Spleen (tissue), 7 donors: ENCODE measurements at regions not wholly inside any gene's neighbourhood (a gene's known extent, or its start where the extent isn't known, plus 50 kb on each side); places are given as distances from the start of the nearest gene placed in this dataset.

Experiments used
- CTCF ChIP-seq, 11 experiments: fragments of 200-600 bp in 7 of 11; fragments of 450-650 bp in 4 of 11; sonication (generic) in 4 of 11; IDR thresholded peaks in 8 of 11; conservative IDR thresholded peaks in 3 of 11; 1 replicate in 7 of 11; 2 replicates in 4 of 11; pipeline versions ENCODE4 v1.4.0 to v1.8.0; 2016 to 2021; ENCODE audit warnings: antibody characterized with exemption in 11 of 11, inconsistent platforms in 4 of 11, mild to moderate bottlenecking in 1 of 11
- POLR2A ChIP-seq, 3 donors: fragments of 450-650 bp; IDR thresholded peaks; one replicate each; pipeline ENCODE4 v1.5.1; 2017; ENCODE audit warnings: antibody characterized with exemption in 3 of 3, mild to moderate bottlenecking in 1 of 3
- POLR2AphosphoS5 ChIP-seq, 3 donors: sonication (generic); formaldehyde crosslinking; IDR thresholded peaks; one replicate each; pipeline ENCODE4 v1.5.1; 2017; ENCODE audit warnings: antibody characterized with exemption in 3 of 3
- donor health status: DM: no; HTN: no; CAD: no; lungs with moderate emphysema.
- donor health status: DM: no; HTN: no; CAD: no.
- donor health status: DM: no; HTN: no; CAD: no.

- TF ChIP-seq CTCF (IDR thresholded peaks at IDR 0.05 in 8 of 11, conservative IDR thresholded peaks at IDR 0.05 in 3 of 11) (no peak), POLR2A (IDR thresholded peaks at IDR 0.05) (no peak), POLR2AphosphoS5 (IDR thresholded peaks at IDR 0.05) (no peak)
Observed at GRCh38 chr18:8959551-8960135, 142.9 kb upstream of the NDUFV2 start.
